Ishikawa (cell line): ENCODE measurements at regions not wholly inside any gene's neighbourhood (a gene's known extent, or its start where the extent isn't known, plus 50 kb on each side); places are given as distances from the start of the nearest gene placed in this dataset.

Source experiments
- CEBPB ChIP-seq: IDR thresholded peaks from 2 replicates; pipeline ENCODE4 v1.6.1; 2012
- CREB1 ChIP-seq: IDR thresholded peaks from 2 replicates; pipeline ENCODE4 v1.6.1; 2012; ENCODE audit warnings: low read depth
- EGR1 ChIP-seq: IDR thresholded peaks from 2 replicates; pipeline ENCODE4 v1.6.1; 2012
- EP300 ChIP-seq: IDR thresholded peaks from 2 replicates; pipeline ENCODE4 v1.6.1; 2012; ENCODE audit warnings: borderline replicate concordance
- FOXM1 ChIP-seq: IDR thresholded peaks from 2 replicates; pipeline ENCODE4 v1.6.1; 2012; ENCODE audit warnings: low read depth, borderline replicate concordance
- MAX ChIP-seq: IDR thresholded peaks from 2 replicates; pipeline ENCODE4 v1.6.1; 2012
- NFIC ChIP-seq: IDR thresholded peaks from 2 replicates; pipeline ENCODE4 v1.6.1; 2012
- RAD21 ChIP-seq: IDR thresholded peaks from 2 replicates; pipeline ENCODE4 v1.6.1; 2012; ENCODE audit warnings: low read depth
- REST ChIP-seq: IDR thresholded peaks from 2 replicates; pipeline ENCODE4 v1.6.1; 2012; ENCODE audit warnings: low read depth, mild to moderate bottlenecking
- TAF1 ChIP-seq: IDR thresholded peaks from 2 replicates; pipeline ENCODE4 v1.6.1; 2012; ENCODE audit warnings: low read depth, mild to moderate bottlenecking
- TCF12 ChIP-seq: IDR thresholded peaks from 2 replicates; pipeline ENCODE4 v1.6.1; 2012; ENCODE audit warnings: low read depth
- TEAD4 ChIP-seq: IDR thresholded peaks from 2 replicates; pipeline ENCODE4 v1.6.1; 2012
- USF1 ChIP-seq: IDR thresholded peaks from 2 replicates; pipeline ENCODE4 v1.6.1; 2012
- YY1 ChIP-seq: IDR thresholded peaks from 2 replicates; pipeline ENCODE4 v1.6.1; 2012; ENCODE audit warnings: low read depth
- ZBTB7A ChIP-seq: IDR thresholded peaks from 2 replicates; pipeline ENCODE4 v1.6.1; 2012; ENCODE audit warnings: low read depth

GRCh38 chr2:122993592-122993991, 1031.5 kb upstream of the CNTNAP5 start:
- TF ChIP-seq TCF12 (no peak), FOXM1 (no peak), TEAD4 (no peak), EGR1 (no peak), RAD21 (no peak), CREB1 (no peak), CEBPB (no peak), REST (no peak), NFIC (no peak), TAF1 (no peak), YY1 (no peak), USF1 (no peak), MAX (no peak), EP300 (no peak), ZBTB7A (no peak)

GRCh38 chr2:122999258-122999657, 1025.8 kb upstream of the CNTNAP5 start:
- TF ChIP-seq YY1 = no peak
- no peak for TF ChIP-seq NFIC
- no peak for TF ChIP-seq TEAD4
- no peak for TF ChIP-seq EGR1
- TF ChIP-seq USF1 = no peak
- TF ChIP-seq CEBPB = no peak

GRCh38 chr2:122999821-123000220, 1025.3 kb upstream of the CNTNAP5 start:
- TF ChIP-seq MAX = no peak

GRCh38 chr2:123002660-123003248, 1022.3 kb upstream of the CNTNAP5 start:
- TF ChIP-seq RAD21 (no peak), CREB1 (no peak), TCF12 (no peak), CEBPB (no peak), ZBTB7A (no peak), USF1 (no peak), TEAD4 (no peak), EP300 (no peak), MAX (no peak), EGR1 (no peak), FOXM1 (no peak), TAF1 (no peak), NFIC (no peak), YY1 (no peak), REST (no peak)

- TF ChIP-seq FOXM1 = no peak
- TF ChIP-seq EGR1 = no peak
- TF ChIP-seq CREB1 = no peak
- TF ChIP-seq YY1 = no peak
- TF ChIP-seq RAD21 = no peak
- TF ChIP-seq TEAD4 = no peak
- no peak for TF ChIP-seq MAX
- TF ChIP-seq NFIC = no peak
- TF ChIP-seq ZBTB7A = no peak
- no peak for TF ChIP-seq USF1
- no peak for TF ChIP-seq TCF12
- TF ChIP-seq CEBPB = no peak
- no peak for TF ChIP-seq REST
- no peak for TF ChIP-seq EP300
- no peak for TF ChIP-seq TAF1
Measured at GRCh38 chr2:123015186-123015585, 1009.9 kb upstream of the CNTNAP5 start.
